HG03108 (cell line): ENCODE measurements at regions not wholly inside any gene's neighbourhood (a gene's known extent, or its start where the extent isn't known, plus 50 kb on each side); places are given as distances from the start of the nearest gene placed in this dataset.
A peak's percentile ranks its signal among the peaks of the same experiment; 100 is the strongest.

Source experiments
- ATAC-seq: cut with Tn5 transposase; IDR thresholded peaks from one replicate; pipeline ENCODE4 v1.9.1; 2021; ENCODE audit warnings: moderate library complexity; ENCODE audit not compliant: unreplicated experiment

GRCh38 chr3:115324056-115324455 is 177.0 kb upstream of the ZBTB20 start:
- ATAC-seq: no peak

DNA sequence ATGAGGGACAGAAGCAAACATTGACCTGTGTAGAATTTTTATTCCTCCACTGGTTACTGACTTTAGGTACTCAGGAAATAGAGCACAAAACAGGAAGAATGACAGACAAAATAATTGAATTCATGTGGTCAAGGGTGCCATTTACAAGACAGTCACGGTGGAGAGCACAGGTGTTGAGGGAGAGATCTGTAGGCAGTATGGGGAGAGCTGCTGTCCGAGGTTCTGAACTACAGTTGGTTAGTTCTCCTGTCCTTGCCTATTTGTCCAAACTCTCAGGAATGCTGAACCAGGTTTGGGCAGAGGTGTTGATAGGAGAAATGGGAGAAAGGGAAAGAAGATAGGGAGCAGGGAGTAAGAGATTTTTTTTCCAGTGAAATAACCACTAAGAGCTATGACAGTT is 178.5 kb upstream of the ZBTB20 start:
- ATAC-seq: no peak

DNA sequence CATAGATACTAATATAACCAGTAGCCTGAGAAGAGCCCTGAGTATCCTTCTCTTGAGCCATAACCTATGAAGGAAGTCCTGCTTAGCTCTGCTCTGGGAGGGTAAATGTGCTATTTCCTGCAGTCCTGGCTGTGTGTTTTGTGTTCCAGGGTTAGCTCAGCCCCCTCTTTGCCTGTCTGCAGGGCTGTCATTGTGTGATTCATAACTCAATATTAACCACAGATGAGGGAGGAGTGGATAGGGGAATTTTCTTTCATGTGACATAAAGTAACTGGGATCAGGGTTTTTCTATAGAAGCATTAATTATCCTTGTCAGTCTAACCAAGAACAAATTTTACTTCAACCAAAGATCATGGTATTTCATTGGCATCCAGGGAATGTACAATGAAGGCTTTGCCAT is 183.3 kb upstream of the ZBTB20 start:
- ATAC-seq: no peak

GRCh38 chr3:115332998-115333397 is 185.9 kb upstream of the ZBTB20 start:
- no peak for ATAC-seq

- ATAC-seq: no peak
Measured at GRCh38 chr3:115336836-115337235, 189.7 kb upstream of the ZBTB20 start.

GRCh38 chr3:115340586-115340985 is 193.5 kb upstream of the ZBTB20 start:
- ATAC-seq: no peak

DNA sequence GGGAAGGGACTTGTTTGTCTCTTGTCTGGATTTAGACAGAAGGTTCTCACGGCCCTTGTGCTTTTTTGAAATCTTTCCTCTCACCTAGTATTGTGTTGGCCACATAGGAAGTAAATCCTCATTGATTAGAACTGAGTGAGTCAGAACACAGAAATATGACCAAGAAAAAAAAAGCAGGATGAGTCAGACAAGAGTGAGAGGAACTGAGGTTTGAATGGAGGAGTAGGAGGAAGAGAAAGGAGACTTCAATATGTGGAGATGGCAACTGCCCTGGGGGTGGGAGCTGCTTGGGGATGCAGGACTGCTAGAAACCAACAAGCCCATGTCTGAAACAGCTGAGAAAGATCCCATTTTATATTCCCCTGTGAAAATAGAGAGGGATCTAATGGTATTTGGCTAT is 194.1 kb upstream of the ZBTB20 start:
- no peak for ATAC-seq

DNA sequence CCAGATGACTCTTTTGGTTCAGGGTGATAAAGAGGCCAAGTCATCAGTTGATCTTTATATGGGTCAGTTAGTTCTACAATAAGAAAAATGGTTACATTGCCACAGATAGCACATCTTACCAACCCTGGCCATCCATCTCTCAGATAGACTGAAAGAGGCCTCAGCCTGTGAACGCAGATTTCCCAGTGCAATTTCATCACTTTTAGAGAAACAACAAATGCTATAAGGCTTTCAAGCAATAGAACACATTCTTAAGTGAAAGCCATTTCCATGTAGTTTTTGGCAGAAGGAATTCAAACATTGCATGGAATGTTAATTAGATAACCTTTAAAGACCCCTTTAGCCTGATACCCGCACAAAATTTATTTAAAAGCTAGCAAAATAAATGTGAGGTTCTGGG is 200.6 kb upstream of the ZBTB20 start:
- no peak for ATAC-seq

- no peak for ATAC-seq
Measured at GRCh38 chr3:115348412-115348811, 201.3 kb upstream of the ZBTB20 start.

- no peak for ATAC-seq
Measured at GRCh38 chr3:115348951-115349745, 202.1 kb upstream of the ZBTB20 start.

- ATAC-seq: no peak
Measured at GRCh38 chr3:115350606-115351005, 203.5 kb upstream of the ZBTB20 start.

- no peak for ATAC-seq
Measured at GRCh38 chr3:115351193-115351592, 204.1 kb upstream of the ZBTB20 start.

DNA sequence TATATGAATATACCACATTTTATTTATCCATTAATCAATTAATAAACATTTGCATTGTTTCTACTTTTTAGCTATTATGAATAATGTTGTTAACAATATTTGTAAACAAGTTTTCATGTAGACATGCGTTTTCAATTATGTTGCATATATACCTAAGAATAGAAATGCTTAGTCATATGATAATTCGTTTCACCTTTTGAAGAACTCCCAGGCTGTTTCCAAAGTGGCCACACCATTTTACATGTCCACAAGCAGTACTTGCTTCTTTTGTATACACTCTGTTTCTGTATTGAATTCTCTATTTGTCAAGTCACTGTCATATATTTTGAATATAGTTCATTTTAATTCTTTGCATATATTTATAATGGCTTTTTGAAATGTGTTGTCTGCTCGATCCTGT is 206.9 kb upstream of the ZBTB20 start:
- ATAC-seq: no peak

- no peak for ATAC-seq
Measured at GRCh38 chr3:115357456-115357855, 210.4 kb upstream of the ZBTB20 start.

GRCh38 chr3:115359536-115359935 is 212.4 kb upstream of the ZBTB20 start:
- ATAC-seq: peak; percentile 95

GRCh38 chr3:115361806-115362205 is 214.7 kb upstream of the ZBTB20 start:
- no peak for ATAC-seq

- no peak for ATAC-seq
Measured at GRCh38 chr3:115363071-115363470, 216.0 kb upstream of the ZBTB20 start.

DNA sequence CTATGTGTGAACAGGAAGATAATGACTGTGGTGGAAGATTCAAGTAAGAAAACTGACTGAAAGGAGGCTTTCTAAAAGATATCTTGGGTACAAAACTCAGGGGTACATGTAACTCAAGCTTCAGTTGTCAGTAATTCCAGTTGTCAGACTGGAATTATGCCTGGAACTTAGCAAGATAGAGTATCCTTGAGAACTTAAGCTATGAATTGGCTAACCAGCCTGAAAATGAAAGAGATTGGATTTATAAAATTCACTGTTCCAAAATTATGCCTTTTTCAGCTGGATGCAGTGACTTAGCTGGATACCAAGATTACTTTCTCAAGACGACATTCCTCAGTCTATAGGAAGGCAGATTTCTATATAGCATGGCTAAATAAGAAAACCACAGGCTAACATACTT is 221.9 kb upstream of the ZBTB20 start:
- no peak for ATAC-seq

GRCh38 chr3:115375362-115375761 is 228.3 kb upstream of the ZBTB20 start:
- ATAC-seq: no peak

DNA sequence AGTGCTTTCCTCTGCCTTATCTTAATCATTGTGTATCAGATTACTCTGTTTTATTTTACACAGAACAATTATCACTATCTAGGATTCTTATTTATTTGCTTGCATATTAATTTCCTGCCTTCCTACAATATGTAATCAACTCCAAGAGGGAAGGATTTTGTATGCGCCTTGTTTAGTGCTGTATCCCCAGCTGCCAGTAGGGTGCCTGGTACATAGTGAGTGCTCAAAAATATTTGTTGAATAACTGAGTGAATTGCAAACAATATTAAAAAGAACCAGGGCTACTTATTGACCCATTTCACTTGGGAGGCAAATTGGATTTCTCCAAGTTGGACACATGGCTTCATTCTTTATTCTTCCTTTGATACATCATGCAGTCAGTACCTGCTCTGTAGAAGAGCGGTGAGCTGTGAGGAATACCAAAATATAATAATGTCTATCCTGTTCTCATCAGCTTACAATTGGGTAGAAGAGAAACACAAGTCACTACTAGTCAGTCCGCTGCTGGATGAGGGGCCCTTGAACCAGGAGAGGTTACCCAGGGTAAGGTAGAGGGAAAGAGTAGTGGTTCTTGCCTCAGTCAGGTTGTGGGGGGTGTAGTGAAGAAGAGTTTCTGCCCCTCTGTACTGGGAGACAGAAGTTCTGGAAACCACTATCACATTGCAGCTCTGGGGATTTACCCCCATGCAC is 233.9 kb upstream of the ZBTB20 start:
- ATAC-seq: no peak

- no peak for ATAC-seq
Measured at GRCh38 chr3:115381573-115381912, 234.5 kb upstream of the ZBTB20 start.

GRCh38 chr3:115381931-115382330 is 234.8 kb upstream of the ZBTB20 start:
- ATAC-seq: no peak

DNA sequence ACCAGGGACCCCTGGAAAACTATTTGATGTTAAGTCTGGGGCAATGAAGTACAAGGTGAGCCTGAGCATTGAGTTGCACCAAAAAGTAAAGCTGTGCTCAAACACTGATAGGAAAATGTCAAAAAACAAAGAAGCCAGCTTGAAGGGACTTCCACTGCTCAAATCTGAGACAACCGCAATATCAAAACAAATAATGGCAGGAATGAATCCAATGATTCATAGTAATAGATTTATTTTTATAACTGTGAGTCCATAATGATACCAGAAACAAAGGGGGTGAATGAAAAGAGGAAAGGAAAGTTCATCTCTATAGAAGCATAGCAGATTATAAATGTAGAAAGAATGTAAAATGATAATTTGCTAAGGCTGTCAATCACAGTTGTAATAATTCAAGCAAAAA is 237.3 kb upstream of the ZBTB20 start:
- ATAC-seq: no peak
